Stimulated activated CD4-positive, alpha-beta T cell treated with anti-CD3 and anti-CD28 coated beads, TNF-alpha, amount 100 ng/mL, for 48 hours (primary cell): ENCODE measurements at regions not wholly inside any gene's neighbourhood (a gene's known extent, or its start where the extent isn't known, plus 50 kb on each side); places are given as distances from the start of the nearest gene placed in this dataset.
A peak's percentile ranks its signal among the peaks of the same experiment; 100 is the strongest.

ENCODE experiments used
- DNase-seq, 3 donors: peaks; one replicate each; pipeline ENCODE4 v3.0.0-alpha.2; 2020; ENCODE audit warnings: low read depth in 3 of 3

DNA sequence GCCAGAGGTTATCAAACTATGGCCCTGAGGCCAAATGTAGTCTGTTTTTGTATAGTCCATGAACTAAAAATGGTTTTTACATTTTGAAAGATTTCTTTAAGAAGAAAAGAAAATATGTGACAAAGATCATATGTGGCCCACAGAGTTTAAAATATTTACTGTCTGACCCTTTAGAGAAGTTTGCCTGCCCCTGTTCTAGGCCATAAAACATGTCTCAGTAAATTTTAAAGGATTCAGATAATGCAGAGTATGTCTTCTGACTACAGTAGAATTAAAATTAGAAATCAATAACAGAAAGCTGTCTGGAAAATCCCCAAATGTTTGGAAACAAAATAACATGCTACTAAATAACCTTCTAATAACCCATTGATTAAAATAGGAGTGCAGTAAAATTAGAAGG is 86.3 kb downstream of the KCNRG start:
- DNase-seq: no peak

DNA sequence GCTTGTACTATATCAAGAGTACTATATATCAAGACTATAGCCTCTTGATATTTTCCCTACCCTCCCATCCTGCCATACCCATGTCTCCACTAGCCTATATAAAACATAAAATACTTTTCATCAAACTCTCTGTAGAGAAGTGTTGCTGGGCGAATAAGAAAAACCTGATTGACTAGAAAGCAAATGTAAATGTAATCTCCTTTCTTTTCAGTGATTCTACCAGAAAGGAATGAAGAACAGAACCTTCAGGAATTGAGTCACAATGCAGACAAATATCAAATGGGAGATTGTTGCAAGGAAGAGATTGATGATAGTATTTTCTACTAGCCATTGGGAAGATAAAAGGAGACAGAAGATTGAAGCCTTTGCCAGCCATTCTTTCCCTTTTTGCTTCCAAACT is 89.2 kb downstream of the KCNRG start:
- no peak for DNase-seq

GRCh38 chr13:50106559-50106958 is 91.3 kb downstream of the KCNRG start:
- no peak for DNase-seq

DNA sequence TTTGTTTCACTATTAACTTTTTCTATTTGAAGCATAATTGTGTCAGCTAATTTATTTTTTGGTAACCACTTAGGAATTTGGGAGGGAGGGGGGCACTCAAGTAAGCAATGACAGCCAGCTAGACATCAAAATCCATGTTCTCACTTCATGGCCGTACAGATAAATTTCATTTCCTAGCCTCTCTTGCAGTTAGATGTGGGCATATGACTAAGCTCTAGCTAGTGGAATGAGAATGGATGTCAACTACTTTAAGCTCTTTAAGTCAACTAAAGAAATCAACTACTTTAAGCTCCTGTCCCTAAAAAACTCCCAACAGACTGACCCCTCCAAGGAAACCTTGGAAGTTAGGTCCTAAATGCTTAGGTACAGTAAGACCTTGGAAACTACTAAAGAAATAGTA is 92.0 kb downstream of the KCNRG start:
- DNase-seq: no peak

DNA sequence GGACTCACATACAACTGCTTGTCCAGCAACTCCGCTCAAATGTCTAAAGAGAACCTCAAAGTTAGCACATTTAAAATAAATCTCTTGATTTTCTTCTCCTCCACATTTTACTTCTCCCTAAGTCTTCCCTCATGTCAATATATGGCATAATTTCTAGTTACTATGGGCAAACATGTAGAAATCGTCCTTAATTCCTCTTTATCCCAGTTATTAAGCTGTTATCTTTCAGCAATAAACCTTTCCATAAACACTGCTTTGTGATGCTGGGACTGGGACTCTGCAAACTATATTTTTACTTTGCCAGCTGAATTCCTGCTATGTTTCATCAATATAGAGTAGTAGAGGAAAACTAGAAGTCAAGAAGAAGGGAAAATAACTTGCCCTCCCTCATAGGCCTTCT is 99.7 kb downstream of the KCNRG start:
- no peak for DNase-seq

DNA sequence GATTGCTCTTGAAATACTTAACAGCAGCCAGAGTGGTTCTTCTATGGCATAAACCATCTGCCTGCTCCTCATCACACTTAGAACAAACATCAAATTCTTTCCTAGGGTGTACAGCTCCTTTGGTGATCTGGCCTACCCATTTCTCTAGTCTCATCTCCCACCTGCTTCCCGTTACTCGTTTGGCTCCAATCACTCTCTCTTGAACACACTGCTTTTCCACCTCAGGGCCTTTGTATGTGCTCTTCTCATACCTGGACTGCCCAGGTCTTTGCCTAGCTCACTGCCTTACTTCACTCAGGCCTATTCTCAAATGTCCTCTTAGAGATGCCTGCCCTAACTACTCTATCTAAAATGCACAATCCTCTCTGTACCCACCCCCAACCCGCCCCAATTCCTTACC is 100.5 kb downstream of the KCNRG start:
- DNase-seq: no peak

DNA sequence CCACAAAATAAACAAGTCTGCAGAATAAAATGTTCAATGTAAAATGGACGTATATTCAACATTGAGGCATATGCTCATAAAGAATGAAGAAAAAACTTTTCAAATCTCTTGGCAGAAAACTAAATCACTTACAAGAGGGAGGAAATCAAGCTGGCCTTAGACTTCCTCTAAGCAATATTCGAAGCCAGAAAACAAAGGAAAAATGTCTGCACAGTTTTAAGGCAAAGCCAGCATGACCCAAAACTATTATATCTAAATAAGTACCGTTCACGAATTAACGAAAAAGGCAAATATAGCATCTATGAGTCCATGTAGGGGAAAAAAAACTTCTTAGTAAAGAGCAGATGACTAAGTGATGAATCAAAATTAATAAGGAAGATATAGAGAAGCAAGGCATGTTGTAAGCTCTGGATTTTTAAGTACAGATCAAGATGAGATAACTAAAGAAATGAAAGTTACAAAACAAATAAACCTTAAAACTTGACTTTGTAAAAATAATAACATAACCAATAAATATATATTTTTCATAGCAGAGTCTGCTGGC is 101.3 kb downstream of the KCNRG start:
- no peak for DNase-seq

DNA sequence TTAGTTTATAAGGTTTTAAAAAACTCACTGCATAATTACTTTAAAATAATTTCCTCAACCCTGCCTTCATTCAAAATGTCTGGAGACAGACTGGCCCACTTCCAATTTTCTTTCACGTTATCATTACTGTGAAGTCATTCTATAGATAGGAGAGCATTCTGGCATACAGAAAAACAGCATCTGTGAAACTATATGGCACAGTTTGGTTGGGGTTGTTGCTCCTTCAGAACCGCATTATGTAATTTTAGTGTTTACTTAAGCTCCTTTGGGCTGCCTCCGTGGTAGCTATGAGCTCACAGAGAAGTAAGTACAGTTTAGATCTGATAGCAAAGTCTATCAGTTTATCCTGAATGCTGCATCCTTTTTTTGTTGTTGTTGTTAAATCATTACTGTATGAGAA is 104.3 kb downstream of the KCNRG start:
- DNase-seq: no peak

- no peak for DNase-seq
Measured at GRCh38 chr13:50122455-50122854, 107.2 kb downstream of the KCNRG start.

GRCh38 chr13:50123002-50123401 is 107.8 kb downstream of the KCNRG start:
- no peak for DNase-seq

DNA sequence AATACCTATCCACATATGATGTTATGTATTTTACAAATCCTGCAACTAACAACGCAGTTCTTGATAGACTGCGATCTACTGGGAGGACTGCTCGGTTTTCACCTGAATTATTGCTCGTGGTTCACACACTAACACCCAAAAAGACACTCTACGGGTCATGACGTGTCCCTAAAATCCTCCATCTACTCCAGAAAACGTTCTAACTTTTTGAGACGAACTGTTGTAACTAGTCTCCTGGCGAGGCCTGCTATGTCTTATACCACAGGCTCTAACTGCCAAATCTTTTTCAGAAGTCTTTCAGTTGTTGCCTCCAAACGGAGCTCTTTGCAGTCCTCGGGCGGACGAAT is 108.2 kb downstream of the KCNRG start:
- DNase-seq: no peak

DNA sequence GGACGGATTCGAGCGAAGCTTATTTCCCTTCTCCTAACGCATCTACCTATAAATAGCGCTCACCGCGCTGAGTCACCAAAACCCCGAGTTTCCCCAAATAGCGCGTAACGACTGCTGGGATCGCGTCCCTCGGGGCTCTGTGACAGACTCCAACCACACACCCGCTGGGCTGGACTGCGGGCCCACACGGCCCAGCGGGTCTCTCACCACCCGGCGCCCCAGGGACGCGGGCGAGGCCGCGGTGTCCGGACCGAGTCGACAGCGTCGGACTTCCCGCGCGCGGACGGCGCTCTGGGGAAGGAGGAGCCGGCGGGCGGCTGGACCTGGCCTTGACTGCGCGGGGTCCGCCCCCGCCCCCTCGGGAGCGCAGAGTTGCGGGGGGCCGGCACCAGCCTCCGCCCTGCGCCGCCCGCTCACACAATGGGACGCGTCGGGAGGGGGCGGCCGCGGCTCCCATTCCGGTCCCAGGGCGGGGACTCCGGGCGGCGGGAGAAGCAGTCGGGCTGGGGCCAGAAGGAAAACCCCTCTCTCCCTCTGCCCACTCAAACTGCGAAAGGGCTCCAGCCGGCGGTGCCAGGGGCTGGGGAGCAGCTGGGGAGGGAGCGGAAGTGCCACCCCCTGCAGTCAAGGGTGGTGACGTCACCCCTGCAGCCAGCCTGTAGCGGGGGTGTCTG is 108.8 kb downstream of the KCNRG start:
- DNase-seq: peak; percentile 46 to 56 (median 47)

- DNase-seq: peak; percentile 78 to 84 (median 78)
Measured at GRCh38 chr13:50124536-50125303, 109.5 kb downstream of the KCNRG start.

- no peak for DNase-seq
Measured at GRCh38 chr13:50125304-50125553, 110.0 kb downstream of the KCNRG start.

DNA sequence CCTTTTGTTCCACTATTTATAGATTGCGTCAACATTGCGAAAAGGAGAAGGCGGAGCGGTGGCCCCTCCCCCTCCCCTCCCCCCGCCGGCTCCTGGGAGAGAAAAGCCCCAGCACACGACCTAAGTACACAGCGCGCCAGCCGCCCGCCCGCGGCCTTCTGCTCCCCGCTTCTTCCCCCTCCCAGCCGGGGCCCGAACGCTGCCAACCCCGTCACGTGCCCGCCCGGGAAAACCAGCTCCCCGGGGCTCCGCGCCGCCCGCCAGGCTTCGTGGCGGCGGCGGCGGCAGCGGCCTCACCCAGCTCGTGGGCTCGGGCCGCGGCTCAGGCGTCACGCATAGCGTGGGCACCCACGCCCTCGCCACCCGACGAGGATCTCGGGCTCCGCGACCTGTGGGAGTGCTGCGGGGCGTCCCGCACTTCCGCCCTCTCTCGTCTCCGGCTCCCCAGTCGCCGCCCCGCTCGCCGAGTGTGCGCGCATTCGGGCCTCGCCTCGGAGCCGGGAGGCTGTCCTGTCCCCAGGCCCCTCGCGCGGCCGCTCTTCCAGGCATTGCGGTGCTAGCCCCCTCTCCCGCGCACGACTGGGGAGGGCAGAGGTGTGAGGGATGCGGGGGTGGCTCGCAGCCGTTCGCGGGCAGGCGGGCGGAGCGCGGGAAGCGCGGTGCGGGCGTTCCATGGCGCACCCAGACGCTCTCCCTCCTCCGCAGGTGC is 110.5 kb downstream of the KCNRG start:
- DNase-seq: peak; percentile 56 to 69 (median 58)

- DNase-seq: no peak
Measured at GRCh38 chr13:50126263-50126992, 111.2 kb downstream of the KCNRG start.

GRCh38 chr13:50126993-50127725 is 111.9 kb downstream of the KCNRG start:
- peak in 1 of 3 donors; percentile 24 for DNase-seq

DNA sequence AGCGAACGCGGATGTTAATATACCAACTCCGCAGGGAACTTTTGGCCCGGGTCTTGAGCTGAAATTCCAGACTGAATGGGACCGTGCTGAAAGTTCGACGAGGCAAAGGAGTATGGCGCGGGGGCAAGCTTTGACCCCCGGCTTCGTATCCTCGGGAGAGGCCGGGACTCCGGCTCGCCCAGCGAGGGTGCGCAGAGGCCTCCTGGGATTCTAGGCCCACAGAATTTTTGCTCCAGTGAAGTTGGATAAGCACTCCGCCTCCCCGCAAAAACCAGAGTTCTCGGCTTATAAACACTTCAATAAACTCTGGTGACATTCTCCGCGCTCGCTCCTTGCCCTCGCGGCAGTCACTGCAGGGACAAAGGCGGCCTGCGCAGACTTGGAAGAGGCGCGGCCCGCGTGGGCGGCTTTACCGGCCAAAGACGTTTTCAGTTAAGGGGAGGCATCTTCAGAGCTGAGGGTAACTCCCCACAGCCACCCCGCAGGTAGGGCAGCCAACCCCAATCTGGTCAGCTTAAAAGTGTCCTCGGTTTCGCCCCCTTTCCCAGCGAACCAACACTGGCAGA is 112.6 kb downstream of the KCNRG start:
- no peak for DNase-seq

- no peak for DNase-seq
Measured at GRCh38 chr13:50128428-50128931, 113.2 kb downstream of the KCNRG start.

DNA sequence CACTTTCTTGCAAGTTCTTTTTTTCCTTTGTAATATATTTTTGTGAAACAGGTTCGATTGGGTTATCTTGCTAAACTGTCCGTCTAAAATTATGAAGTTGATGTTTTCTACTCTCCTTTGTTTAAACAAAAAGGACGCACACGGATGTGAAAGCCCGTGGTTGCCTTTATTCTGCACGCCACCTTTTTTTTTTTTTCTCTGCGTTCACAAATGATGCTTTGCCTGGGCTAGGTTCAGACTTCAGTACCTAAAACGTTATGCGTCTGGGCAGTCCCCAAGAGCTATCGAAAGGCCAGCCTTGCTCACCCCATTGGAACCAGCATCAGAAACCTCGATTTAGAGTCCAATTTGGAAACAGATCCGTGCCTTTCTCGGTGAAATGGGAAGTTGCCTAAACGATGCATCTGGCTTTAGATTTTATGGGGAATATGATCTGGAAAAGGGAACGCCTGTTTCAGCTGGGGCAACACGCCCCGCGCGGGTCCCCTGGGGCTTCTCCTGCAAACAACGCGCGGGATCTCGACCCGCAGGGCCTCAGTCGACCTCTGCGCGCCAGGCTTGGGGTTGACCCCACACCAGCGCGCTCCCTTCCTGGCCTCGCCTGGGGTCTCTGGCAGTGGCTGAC is 113.9 kb downstream of the KCNRG start:
- no peak for DNase-seq

- DNase-seq: no peak
Measured at GRCh38 chr13:50129706-50130122, 114.5 kb downstream of the KCNRG start.
